DMS53 treated with DMSO at 0.1 percent for 48 hours (cell line): ENCODE measurements at regions not wholly inside any gene's neighbourhood (a gene's known extent, or its start where the extent isn't known, plus 50 kb on each side); places are given as distances from the start of the nearest gene placed in this dataset.

Experiments
- DNase-seq: peaks from one replicate; lab custom pipeline; 2025; ENCODE audit not compliant: unreplicated experiment; lab: John Stamatoyannopoulos, UW

DNA sequence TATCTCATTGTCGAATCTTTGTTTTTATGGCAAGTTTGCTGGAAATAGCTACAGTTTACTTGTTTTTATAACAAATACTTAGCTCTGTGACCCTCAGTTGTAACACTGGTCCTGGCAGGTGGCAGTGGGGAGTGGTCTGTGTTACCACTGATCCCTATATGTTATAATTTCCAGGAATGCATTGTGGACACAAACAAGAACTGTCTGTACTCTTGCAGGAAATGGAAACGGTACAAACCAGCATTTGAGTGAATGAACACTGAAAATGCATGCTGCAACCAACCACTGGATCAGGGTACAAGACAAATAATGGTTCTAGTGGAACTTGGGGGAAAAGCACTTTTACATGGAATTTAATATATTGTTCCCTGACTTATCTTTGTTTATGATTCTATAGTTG is 66.5 kb upstream of the PJA2 start:
- DNase-seq: no peak

GRCh38 chr5:109469896-109470662 is 60.3 kb upstream of the PJA2 start:
- DNase-seq: no peak

- peak; percentile 95 for DNase-seq
Measured at GRCh38 chr5:109468737-109469420, 59.1 kb upstream of the PJA2 start.

- DNase-seq: peak; percentile 30
Measured at GRCh38 chr5:109468288-109468676, 58.5 kb upstream of the PJA2 start.

GRCh38 chr5:109467058-109467457 is 57.3 kb upstream of the PJA2 start:
- DNase-seq: no peak
